H1 (cell line): ENCODE measurements at regions not wholly inside any gene's neighbourhood (a gene's known extent, or its start where the extent isn't known, plus 50 kb on each side); places are given as distances from the start of the nearest gene placed in this dataset.

Experiments
- CBX5 ChIP-seq: fragments of 300-800, 300-1000 bp; sonication (generic); IDR thresholded peaks from 2 replicates; pipeline ENCODE4 v1.7.1; 2016; ENCODE audit warnings: antibody characterized with exemption, low read length, low read depth
- CBX8 ChIP-seq: fragments of 300-800, 300-1000 bp; sonication (generic); IDR thresholded peaks from 2 replicates; pipeline ENCODE4 v1.7.1; 2016; ENCODE audit warnings: low read depth, low read length, borderline replicate concordance
- EGR1 ChIP-seq: IDR thresholded peaks from 2 replicates; pipeline ENCODE4 v1.6.1; 2011; ENCODE audit warnings: low read depth, low read length, borderline replicate concordance
- EZH2 ChIP-seq: fragments of 200-600 bp; sonication (generic); IDR thresholded peaks from 2 replicates; pipeline ENCODE4 v1.7.1; 2012; ENCODE audit warnings: low read depth, mild to moderate bottlenecking, moderate library complexity, low read length, inconsistent platforms; ENCODE audit not compliant: severe bottlenecking
- FOSL1 ChIP-seq: IDR thresholded peaks from 2 replicates; pipeline ENCODE4 v1.6.1; 2011; ENCODE audit warnings: mild to moderate bottlenecking, low read depth, low read length, moderate library complexity; ENCODE audit not compliant: insufficient read depth
- JUN ChIP-seq: IDR thresholded peaks from 2 replicates; pipeline ENCODE4 v1.6.1; 2011; ENCODE audit warnings: low read depth, mild to moderate bottlenecking, improper control_type of control experiment, low read length
- JUND ChIP-seq: IDR thresholded peaks from 2 replicates; pipeline ENCODE4 v1.6.1; 2011; ENCODE audit warnings: mild to moderate bottlenecking, improper control_type of control experiment, low read length
- POLR2A ChIP-seq, 2 experiments: IDR thresholded peaks; 1 replicate in 1 of 2; 2 replicates in 1 of 2; pipeline ENCODE4 v1.6.1; 2011; ENCODE audit warnings: low read depth in 2 of 2, low read length in 2 of 2, mild to moderate bottlenecking in 2 of 2; ENCODE audit errors: control extremely low read depth in 1 of 2
- POLR2AphosphoS5 ChIP-seq: IDR thresholded peaks from 2 replicates; pipeline ENCODE4 v1.6.1; 2011; ENCODE audit warnings: low read depth, low read length
- SRF ChIP-seq: IDR thresholded peaks from 2 replicates; pipeline ENCODE4 v1.6.1; 2011; ENCODE audit warnings: mild to moderate bottlenecking, low read depth, low read length, moderate library complexity
- TAF1 ChIP-seq: IDR thresholded peaks from 2 replicates; pipeline ENCODE4 v1.6.1; 2011; ENCODE audit warnings: mild to moderate bottlenecking, low read depth, low read length
- TF ChIP-seq, protein P1 (sequence below), 3 experiments: IDR thresholded peaks; 1 replicate in 2 of 3; 2 replicates in 1 of 3; pipeline versions ENCODE4 v1.5.1 to v1.6.1; 2011; ENCODE audit warnings: low read length in 3 of 3, mild to moderate bottlenecking in 3 of 3, inconsistent platforms in 2 of 3, low read depth in 1 of 3, moderate library complexity in 1 of 3; ENCODE audit not compliant: insufficient read depth in 1 of 3; ENCODE audit errors: control extremely low read depth in 1 of 3
- TF ChIP-seq, protein P2 (sequence below): IDR thresholded peaks from 2 replicates; pipeline ENCODE4 v1.6.1; 2012; ENCODE audit warnings: inconsistent platforms

DNA sequence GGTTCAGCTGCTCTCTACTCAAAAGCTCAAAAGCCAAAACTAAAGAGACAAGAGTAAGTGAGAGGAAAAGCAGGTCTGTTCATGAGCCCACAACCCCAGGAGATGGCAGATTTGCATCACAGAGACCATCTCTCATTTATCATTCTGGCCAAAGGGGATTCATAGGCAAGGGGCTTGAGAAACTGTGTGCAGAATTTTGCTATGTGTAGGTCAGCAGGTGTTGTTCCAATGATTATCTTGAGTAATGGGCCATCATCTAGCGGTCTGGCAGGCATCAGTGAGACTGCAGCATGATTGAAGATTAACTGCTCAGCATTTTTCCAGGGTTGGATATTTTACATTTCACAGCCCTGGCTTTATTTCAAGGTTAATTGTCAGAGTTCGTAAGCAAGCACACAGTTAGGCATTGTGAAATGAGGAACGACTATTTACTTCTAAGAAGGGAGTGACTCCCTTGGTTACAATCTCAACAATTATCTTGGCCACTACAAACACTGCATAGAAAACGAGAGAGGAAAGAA, 1204.6 kb upstream of the TMPRSS15 start:
- TF ChIP-seq, protein P1, sequence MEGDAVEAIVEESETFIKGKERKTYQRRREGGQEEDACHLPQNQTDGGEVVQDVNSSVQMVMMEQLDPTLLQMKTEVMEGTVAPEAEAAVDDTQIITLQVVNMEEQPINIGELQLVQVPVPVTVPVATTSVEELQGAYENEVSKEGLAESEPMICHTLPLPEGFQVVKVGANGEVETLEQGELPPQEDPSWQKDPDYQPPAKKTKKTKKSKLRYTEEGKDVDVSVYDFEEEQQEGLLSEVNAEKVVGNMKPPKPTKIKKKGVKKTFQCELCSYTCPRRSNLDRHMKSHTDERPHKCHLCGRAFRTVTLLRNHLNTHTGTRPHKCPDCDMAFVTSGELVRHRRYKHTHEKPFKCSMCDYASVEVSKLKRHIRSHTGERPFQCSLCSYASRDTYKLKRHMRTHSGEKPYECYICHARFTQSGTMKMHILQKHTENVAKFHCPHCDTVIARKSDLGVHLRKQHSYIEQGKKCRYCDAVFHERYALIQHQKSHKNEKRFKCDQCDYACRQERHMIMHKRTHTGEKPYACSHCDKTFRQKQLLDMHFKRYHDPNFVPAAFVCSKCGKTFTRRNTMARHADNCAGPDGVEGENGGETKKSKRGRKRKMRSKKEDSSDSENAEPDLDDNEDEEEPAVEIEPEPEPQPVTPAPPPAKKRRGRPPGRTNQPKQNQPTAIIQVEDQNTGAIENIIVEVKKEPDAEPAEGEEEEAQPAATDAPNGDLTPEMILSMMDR (IDR thresholded peaks at IDR 0.05; ENCODE audit: control extremely low read depth in 1 of 3, insufficient read depth in 1 of 3, low read depth in 1 of 3, low read length in 3 of 3) = 0 out of 4 replicates have a peak, but pooled peaks of 1 of the 3 experiments have one; percentile 15
- TF ChIP-seq POLR2AphosphoS5 (no peak), POLR2A (IDR thresholded peaks at IDR 0.05; ENCODE audit: control extremely low read depth in 1 of 2, low read depth in 2 of 2, low read length in 2 of 2) (no peak), EZH2 (no peak), JUN (no peak), EGR1 (no peak), TAF1 (no peak), JUND (no peak), CBX8 (no peak), FOSL1 (no peak), CBX5 (no peak), SRF (no peak)
- TF ChIP-seq, protein P2, sequence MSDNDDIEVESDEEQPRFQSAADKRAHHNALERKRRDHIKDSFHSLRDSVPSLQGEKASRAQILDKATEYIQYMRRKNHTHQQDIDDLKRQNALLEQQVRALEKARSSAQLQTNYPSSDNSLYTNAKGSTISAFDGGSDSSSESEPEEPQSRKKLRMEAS = no peak
